Heart left ventricle (tissue), 16 donors: ENCODE measurements at regions not wholly inside any gene's neighbourhood (a gene's known extent, or its start where the extent isn't known, plus 50 kb on each side); places are given as distances from the start of the nearest gene placed in this dataset.

ENCODE experiments used
- ATAC-seq, 4 donors: fragments of 200-7000 bp; cut with Tn5 transposase; one replicate each; pipeline ENCODE4 v1.9.1; 2020 to 2022; ENCODE audit warnings: moderate library complexity in 4 of 4, mild to moderate bottlenecking in 3 of 4, moderate number of reproducible peaks in 1 of 4
- DNase-seq, 5 donors: peaks; one replicate each; pipeline ENCODE4 v3.0.0-alpha.2; 2020
- H3K27ac ChIP-seq, 12 donors: fragments of 200-600 bp; sonication (generic) in 4 of 12; one replicate each; pipeline versions ENCODE4 v1.5.0 to v1.8.0; 2016 to 2022; ENCODE audit warnings: mild to moderate bottlenecking in 2 of 12
- H3K27me3 ChIP-seq, 9 donors: fragments of 200-600 bp; sonication (generic) in 2 of 9; one replicate each; pipeline versions ENCODE4 v1.5.1 to v1.8.0; 2016 to 2022; ENCODE audit warnings: mild to moderate bottlenecking in 3 of 9
- H3K36me3 ChIP-seq, 9 donors: fragments of 200-600 bp; sonication (generic) in 2 of 9; one replicate each; pipeline versions ENCODE4 v1.5.0 to v1.8.0; 2018 to 2022; ENCODE audit warnings: mild to moderate bottlenecking in 2 of 9
- H3K4me1 ChIP-seq, 12 donors: fragments of 200-600 bp; sonication (generic) in 4 of 12; one replicate each; pipeline versions ENCODE4 v1.5.0 to v1.8.0; 2016 to 2022; ENCODE audit warnings: mild to moderate bottlenecking in 3 of 12
- H3K4me3 ChIP-seq, 12 donors: fragments of 200-600 bp; sonication (generic) in 4 of 12; one replicate each; pipeline versions ENCODE4 v1.5.0 to v1.8.0; 2017 to 2022; ENCODE audit warnings: mild to moderate bottlenecking in 9 of 12, moderate library complexity in 4 of 12
- H3K9me3 ChIP-seq, 12 donors: fragments of 200-600 bp; sonication (generic) in 4 of 12; one replicate each; pipeline versions ENCODE4 v1.5.0 to v1.8.0; 2016 to 2022; ENCODE audit warnings: mild to moderate bottlenecking in 1 of 12
- CTCF ChIP-seq, 12 donors: fragments of 200-600 bp; sonication (generic) in 4 of 12; IDR thresholded peaks; one replicate each; pipeline versions ENCODE4 v1.5.0 to v1.8.0; 2018 to 2022; ENCODE audit warnings: antibody characterized with exemption in 12 of 12, mild to moderate bottlenecking in 5 of 12
- POLR2A ChIP-seq, 2 donors: fragments of 450-650 bp; IDR thresholded peaks; one replicate each; pipeline ENCODE4 v1.6.1; 2017; ENCODE audit warnings: antibody characterized with exemption in 2 of 2, mild to moderate bottlenecking in 2 of 2, moderate library complexity in 2 of 2
- WGBS, 4 donors: extraction: QIAGEN DNeasy Blood & Tissue Kit in 2 of 4; methylation state at CpG; one replicate each; pipeline versions ENCODE4 v1.1.5 to v1.1.7; 2013 to 2018; 5-methylcytosine and 5-hydroxymethylcytosine counted together
- intact Hi-C, 10 donors: fragments of 100-400 bp; cut with DNase I; formaldehyde crosslinking; loops; one replicate each; pipeline versions ENCODE4 v1.11.1 to v1.14.2; 2022
- donor health status: ischemic (EF 13 %, LVEDD 7.1; RV severe dilation, severe dysfunction).
- donor health status: healthy with polysubstance abuse.
- donor health status: DM: no; HTN: yes; CAD: no.
- donor health status: DM: no; HTN: no; CAD: no.
- donor health status: ischemic (EF 25% LVEDD 6.9; RV normal size, moderate dysfunction).
- donor health status: ischemic (EF 25% LVEDD 5.7; RV mildly dilated, moderate dysfunction).
- donor health status: healthy.
- donor health status: DM: yes; HTN: yes; CAD: no.
- donor health status: ischemic (EF 35%, LVEDD 5.7; RV mildly dilated, moderate dysfunction).
- donor health status: nonischemic (EF 11% LVEDD 7.7; RV severe dilation, severe dysfunction).
- donor health status: DM: yes; HTN: yes; CAD: no.
- donor health status: PGD.
- donor health status: ischemic (EF 29% LVEDD 5.4; RV normal size, mild dysfunction).
- donor health status: nonischemic (EF 23%, LVEDD 6.1; RV moderate dilation, normal function).

GRCh38 chr5:69029292-69029691, 64.5 kb upstream of the SLC30A5 start:
- 91 to 96% (median 95%) methylated on average over 1 of the region's 1 CpG for WGBS, 4 donors
- Histone ChIP-seq H3K27me3 (peaks cover 0 to 6% (median 0%) of the 10 kb centered on the region in 9 donors), H3K4me3 (no peak overlapping the region), H3K36me3 (no peaks in the 10 kb centered on the region), H3K9me3 (no peaks in the 10 kb centered on the region), H3K4me1 (no peaks in the 10 kb centered on the region), H3K27ac (no peak overlapping the region)
- ATAC-seq, result no peak
- no peak for DNase-seq
- intact Hi-C loops, result no loop called here
- TF ChIP-seq CTCF (IDR thresholded peaks at IDR 0.05) (no peak), POLR2A (IDR thresholded peaks at IDR 0.05) (no peak)

- intact Hi-C loops, result no loop called here
- peaks cover 0 to 6% (median 0%) of the 10 kb centered on the region in 9 donors for H3K27me3 ChIP-seq
- H3K36me3 ChIP-seq, result no peaks in the 10 kb centered on the region
- no peak overlapping the region for H3K27ac ChIP-seq
- DNase-seq (no peak), ATAC-seq (no peak)
- H3K4me1 ChIP-seq, result no peaks in the 10 kb centered on the region
- no peak overlapping the region for H3K4me3 ChIP-seq
- no peaks in the 10 kb centered on the region for H3K9me3 ChIP-seq
- TF ChIP-seq CTCF (IDR thresholded peaks at IDR 0.05) (no peak), POLR2A (IDR thresholded peaks at IDR 0.05) (no peak)
- 62 to 68% (median 65%) methylated on average over 5 of the region's 5 CpGs for WGBS, 4 donors
These were observed 63.3 kb upstream of the SLC30A5 start for GRCh38 chr5:69030358-69031062.

GRCh38 chr5:69032009-69032408, 61.8 kb upstream of the SLC30A5 start:
- Histone ChIP-seq H3K36me3 (no peaks in the 10 kb centered on the region), H3K27ac (no peak overlapping the region), H3K9me3 (no peaks in the 10 kb centered on the region), H3K4me1 (no peaks in the 10 kb centered on the region), H3K27me3 (peaks cover 0 to 6% (median 0%) of the 10 kb centered on the region in 9 donors), H3K4me3 (no peak overlapping the region)
- TF ChIP-seq POLR2A (IDR thresholded peaks at IDR 0.05), result no peak
- no peak for TF ChIP-seq CTCF (IDR thresholded peaks at IDR 0.05)
- no peak for ATAC-seq
- no peak for DNase-seq
- intact Hi-C loops, result no loop called here
- 80 to 94% (median 86%) methylated on average over 3 of the region's 3 CpGs for WGBS, 4 donors

GRCh38 chr5:69033690-69034089, 60.1 kb upstream of the SLC30A5 start:
- no peak for TF ChIP-seq POLR2A (IDR thresholded peaks at IDR 0.05)
- TF ChIP-seq CTCF (IDR thresholded peaks at IDR 0.05), result no peak

More at GRCh38 chr5:69033690-69034089, 60.1 kb upstream of the SLC30A5 start:
- Histone ChIP-seq H3K27me3 (peaks cover 0 to 6% (median 0%) of the 10 kb centered on the region in 9 donors), H3K4me3 (no peak overlapping the region), H3K9me3 (no peaks in the 10 kb centered on the region), H3K27ac (no peak overlapping the region), H3K4me1 (no peaks in the 10 kb centered on the region), H3K36me3 (no peaks in the 10 kb centered on the region)
- ATAC-seq (no peak), DNase-seq (no peak)
- 49 to 91% (median 78%) methylated on average over 2 of the region's 2 CpGs for WGBS, 4 donors
- intact Hi-C loops, result no loop called here
